Large intestine (tissue), 3 donors: ENCODE measurements at regions not wholly inside any gene's neighbourhood (a gene's known extent, or its start where the extent isn't known, plus 50 kb on each side); places are given as distances from the start of the nearest gene placed in this dataset.

Experiments used
- DNase-seq, 2 donors: peaks; one replicate each; pipeline versions ENCODE4 v3.0.0 to v3.0.0-alpha.2; 2013
- H3K27ac ChIP-seq: one replicate; pipeline ENCODE4 v1.5.1; 2013; ENCODE audit warnings: low read length
- H3K27me3 ChIP-seq: 2 replicates; pipeline ENCODE4 v1.6.1; 2013; ENCODE audit warnings: low read length; ENCODE audit not compliant: control insufficient read depth, insufficient read depth
- H3K36me3 ChIP-seq: 2 replicates; pipeline ENCODE4 v1.6.1; 2013; ENCODE audit warnings: low read length; ENCODE audit not compliant: control insufficient read depth, insufficient read depth
- H3K4me1 ChIP-seq: one replicate; pipeline ENCODE4 v1.6.1; 2013; ENCODE audit warnings: low read length; ENCODE audit not compliant: control insufficient read depth, insufficient read depth
- H3K4me3 ChIP-seq: one replicate; pipeline ENCODE4 v1.5.1; 2013; ENCODE audit warnings: low read length
- H3K9me3 ChIP-seq: one replicate; pipeline ENCODE4 v1.6.1; 2013; ENCODE audit warnings: mild to moderate bottlenecking, low read depth, low read length, moderate library complexity; ENCODE audit not compliant: control insufficient read depth
- WGBS: methylation state at CpG from one replicate; pipeline ENCODE4 v1.1.5; 2013; ENCODE audit warnings: low lambda C conversion rate; ENCODE audit not compliant: insufficient coverage; 5-methylcytosine and 5-hydroxymethylcytosine counted together

DNA sequence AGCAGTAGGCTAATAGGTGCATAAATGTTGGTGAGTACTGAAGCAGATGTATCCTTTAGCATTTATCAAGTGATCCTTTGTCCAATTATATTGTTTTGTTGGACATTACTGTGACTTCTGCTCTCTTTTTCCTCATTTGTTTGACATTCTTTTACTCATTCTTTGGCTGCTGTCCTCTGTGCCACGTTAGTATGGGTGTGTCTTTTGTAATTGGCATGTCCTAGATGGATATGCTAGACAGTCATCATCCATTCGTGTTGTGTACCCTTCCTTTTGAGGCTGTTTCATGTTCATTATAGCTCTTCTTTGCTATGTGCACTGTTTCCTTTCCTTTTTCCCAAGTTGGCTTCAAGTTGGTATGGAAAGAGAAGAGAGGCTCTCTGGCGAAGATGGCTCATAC is 284.7 kb downstream of the CYP26B1 start:
- no peak for DNase-seq
- H3K27ac ChIP-seq, result no peak overlapping the region
- no peaks in the 10 kb centered on the region for H3K27me3 ChIP-seq
- WGBS, result 63% methylated on average over 2 of the region's 3 CpGs
- H3K4me1 ChIP-seq, result no peaks in the 10 kb centered on the region
- no peaks in the 10 kb centered on the region for H3K9me3 ChIP-seq
- H3K4me3 ChIP-seq, result no peak overlapping the region
- H3K36me3 ChIP-seq, result no peaks in the 10 kb centered on the region

DNA sequence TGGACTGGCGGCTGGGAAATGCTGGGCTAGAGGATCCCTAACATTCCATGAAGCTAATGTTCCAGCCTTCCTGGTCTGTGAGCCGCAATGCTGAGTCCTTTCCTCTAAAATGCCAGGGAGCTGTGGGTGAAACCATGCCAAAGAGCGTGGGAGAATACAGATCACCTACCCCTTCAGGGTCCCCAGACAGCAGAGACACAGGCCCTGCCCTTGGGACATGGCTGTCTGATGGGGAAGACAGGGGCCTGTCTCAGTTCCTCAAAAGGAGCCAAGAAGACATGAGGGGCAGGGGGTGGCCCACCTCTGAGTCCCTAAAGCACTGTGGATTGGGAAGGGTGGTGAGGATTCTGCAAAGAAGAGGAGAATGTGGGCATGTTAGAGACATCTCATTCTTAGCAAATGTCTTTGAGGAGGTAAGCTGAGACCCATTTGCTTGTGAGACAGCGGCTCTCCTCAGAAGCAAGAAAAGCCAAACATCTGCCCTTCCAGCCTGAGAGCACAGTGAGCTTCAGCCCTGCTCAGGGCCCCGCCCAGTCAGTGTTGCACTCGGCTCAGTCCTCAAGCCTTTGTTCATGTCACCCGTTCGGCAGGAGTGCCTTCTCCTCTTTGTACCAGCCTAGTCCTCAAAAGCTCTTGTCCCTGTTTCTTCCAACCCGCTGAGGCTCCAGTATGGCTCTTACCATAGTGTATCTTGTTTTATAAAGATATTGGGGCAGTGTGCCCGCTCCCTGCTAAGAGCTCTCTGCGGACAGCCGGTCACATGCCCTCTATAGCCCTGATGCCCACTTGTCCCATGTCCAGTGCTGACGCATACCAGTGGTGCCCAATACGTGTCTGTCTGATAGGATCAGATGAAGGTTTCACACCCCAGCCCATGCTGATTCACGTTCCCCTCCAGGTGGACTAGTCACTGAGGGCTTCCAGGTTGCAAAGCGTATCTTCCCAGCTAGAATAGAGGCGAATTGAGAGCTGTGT is 286.2 kb downstream of the CYP26B1 start:
- Histone ChIP-seq H3K36me3 (no peaks in the 10 kb centered on the region), H3K4me3 (no peak overlapping the region), H3K4me1 (no peaks in the 10 kb centered on the region), H3K27ac (no peak overlapping the region), H3K27me3 (no peaks in the 10 kb centered on the region), H3K9me3 (no peaks in the 10 kb centered on the region)
- WGBS, result no CpG with 5 or more reads among the region's 17 CpGs
- no peak for DNase-seq

DNA sequence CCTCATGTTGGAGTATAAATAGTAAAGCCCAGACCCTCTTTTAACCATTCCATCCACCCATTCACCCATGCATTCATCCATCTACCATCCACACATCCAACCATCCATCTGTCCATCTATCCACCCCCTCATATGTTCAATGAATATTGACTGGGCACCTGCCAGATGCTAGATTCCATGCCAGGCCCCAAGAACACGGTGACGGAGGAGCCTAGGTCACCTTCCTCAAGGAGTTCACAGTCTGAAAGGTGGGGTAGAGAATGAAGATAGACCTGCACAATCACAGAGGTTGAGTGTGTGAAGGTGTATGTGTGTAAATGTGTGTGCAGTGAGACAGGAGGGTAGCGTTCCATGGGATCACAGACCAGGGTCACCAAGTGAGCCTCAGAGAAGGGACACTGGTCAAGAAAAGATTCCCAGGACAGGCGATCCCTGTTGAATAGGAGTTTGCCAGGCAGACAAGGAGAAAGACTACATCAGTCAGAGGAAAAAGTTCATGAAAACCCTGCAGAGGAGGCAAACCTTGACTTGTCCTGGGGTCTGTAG is 287.2 kb downstream of the CYP26B1 start:
- no peak for DNase-seq
- H3K9me3 ChIP-seq, result no peaks in the 10 kb centered on the region
- no peaks in the 10 kb centered on the region for H3K27me3 ChIP-seq
- WGBS, result no CpG with 5 or more reads among the region's 4 CpGs
- no peak overlapping the region for H3K4me3 ChIP-seq
- no peaks in the 10 kb centered on the region for H3K4me1 ChIP-seq
- H3K36me3 ChIP-seq, result no peaks in the 10 kb centered on the region
- H3K27ac ChIP-seq, result no peak overlapping the region

DNA sequence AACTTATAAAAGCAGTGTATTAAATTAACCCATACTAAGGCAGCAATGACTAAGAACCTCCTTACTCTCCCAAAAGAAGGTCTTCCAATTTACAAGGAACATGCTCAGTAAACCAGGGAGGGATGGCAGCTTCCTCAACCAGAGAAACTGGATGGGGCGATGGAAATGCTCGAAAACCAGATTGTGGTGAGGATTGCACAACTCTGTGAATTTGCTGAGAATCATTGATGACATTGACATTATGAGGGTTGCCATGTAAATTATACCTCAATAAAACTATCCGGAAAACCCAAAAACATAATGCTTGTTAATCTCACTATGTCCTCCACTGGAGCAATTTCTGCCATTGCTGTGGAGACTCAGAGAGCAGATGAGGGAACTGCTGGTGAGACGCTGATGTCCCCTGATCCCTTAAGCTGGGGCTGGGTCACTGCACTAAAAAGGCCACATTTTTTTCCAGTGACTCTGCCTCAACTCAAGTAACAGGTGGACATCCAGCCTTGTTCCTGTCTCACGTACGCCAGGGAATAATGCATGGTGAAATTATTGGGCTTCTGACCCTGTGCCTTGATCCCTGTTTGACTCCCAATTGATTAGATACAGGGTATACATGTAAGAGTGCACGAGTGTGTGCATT is 288.3 kb downstream of the CYP26B1 start:
- Histone ChIP-seq H3K4me3 (no peak overlapping the region), H3K4me1 (no peaks in the 10 kb centered on the region), H3K27ac (no peak overlapping the region), H3K36me3 (no peaks in the 10 kb centered on the region), H3K9me3 (no peaks in the 10 kb centered on the region), H3K27me3 (peaks cover 3% of the 10 kb centered on the region)
- WGBS, result no CpG with 5 or more reads among the region's 7 CpGs
- no peak for DNase-seq

DNA sequence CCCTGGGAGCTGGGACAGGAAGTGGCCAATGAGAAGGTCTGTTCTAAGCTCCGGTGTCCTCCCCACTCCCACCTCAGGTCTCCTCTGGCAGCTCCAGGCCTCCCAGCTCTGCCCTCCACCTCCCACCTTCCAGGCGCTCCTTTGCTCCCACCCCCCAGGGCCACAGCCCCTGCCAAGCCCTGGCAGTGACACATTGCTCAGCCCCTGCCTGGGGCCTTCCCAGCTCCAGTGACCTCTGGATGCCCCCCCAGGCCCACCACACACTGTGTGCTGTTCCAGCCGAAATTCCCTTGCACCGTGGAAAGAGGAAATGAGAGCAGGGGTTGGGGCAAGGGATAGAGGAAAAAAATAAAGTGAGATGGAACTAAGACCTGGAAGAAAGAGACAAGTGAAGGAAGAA is 289.6 kb downstream of the CYP26B1 start:
- Histone ChIP-seq H3K9me3 (no peaks in the 10 kb centered on the region), H3K27me3 (peaks cover 9% of the 10 kb centered on the region)
- no peak for DNase-seq

DNA sequence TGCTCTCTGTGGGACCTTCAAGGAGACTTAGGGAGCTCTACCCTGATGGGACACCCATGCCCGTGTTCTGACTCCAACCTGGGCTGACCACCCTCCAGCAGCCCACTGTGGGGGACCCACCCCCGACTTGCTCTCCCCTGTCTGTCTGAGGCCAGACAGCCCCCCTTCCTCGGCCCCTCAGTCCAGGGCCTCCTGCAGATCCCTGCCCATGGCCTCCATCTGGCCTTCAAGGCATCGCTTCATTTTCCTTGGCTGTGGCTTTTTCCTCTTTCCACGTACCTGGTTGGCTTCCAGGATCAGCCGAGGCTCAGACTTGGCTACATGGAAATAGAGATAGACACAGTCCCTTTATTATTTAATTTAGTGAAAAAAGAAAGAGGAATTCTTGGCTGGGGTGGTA is 290.0 kb downstream of the CYP26B1 start:
- Histone ChIP-seq H3K36me3 (no peaks in the 10 kb centered on the region), H3K4me1 (no peaks in the 10 kb centered on the region), H3K4me3 (no peak overlapping the region), H3K9me3 (no peaks in the 10 kb centered on the region), H3K27me3 (peaks cover 13% of the 10 kb centered on the region), H3K27ac (no peak overlapping the region)
- no peak for DNase-seq
- no CpG with 5 or more reads among the region's 6 CpGs for WGBS

More for the DNA sequence above, 289.6 kb downstream of the CYP26B1 start:
- Histone ChIP-seq H3K4me3 (no peak overlapping the region), H3K36me3 (no peaks in the 10 kb centered on the region), H3K27ac (no peak overlapping the region), H3K4me1 (no peaks in the 10 kb centered on the region)
- no CpG with 5 or more reads among the region's 4 CpGs for WGBS

DNA sequence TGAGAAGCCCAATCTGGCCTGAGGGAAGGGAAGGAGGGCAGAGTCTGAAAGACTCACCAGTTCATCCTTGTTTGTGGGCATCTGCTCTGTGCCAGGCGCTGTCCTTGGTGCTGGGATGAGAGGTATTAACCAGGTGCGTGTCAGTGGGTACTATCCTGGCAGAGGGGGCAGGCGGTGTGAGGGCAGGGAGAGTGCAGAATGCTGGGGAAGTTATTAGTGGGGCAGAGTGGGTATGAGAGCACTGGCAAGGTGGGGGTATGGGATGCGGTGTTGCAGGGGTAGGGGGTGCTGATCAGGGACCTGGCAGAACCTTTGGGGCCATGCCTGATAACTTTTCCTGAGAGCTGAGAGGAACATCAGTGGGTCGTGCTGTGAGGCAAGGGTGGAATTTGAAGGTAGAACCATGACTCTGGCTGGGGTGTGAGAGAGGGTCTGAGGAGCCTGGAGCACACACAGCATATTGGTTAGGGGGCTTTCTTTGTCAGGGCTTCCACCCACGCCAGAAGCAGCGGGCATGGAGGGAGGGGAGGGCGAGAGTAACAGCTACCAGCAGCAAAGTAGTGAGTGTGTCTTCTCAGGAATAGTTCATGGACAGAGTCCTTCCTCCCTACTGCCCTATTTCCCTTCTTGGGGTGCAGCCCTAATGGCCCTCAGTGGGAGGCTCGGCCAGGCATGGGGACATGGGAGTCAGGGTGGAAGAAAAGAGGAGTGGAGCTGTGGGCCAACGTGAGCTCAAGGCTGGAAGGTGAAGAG is 290.7 kb downstream of the CYP26B1 start:
- no peak overlapping the region for H3K27ac ChIP-seq
- no peaks in the 10 kb centered on the region for H3K9me3 ChIP-seq
- DNase-seq, result no peak
- no peaks in the 10 kb centered on the region for H3K36me3 ChIP-seq
- WGBS, result no CpG with 5 or more reads among the region's 10 CpGs
- H3K4me3 ChIP-seq, result no peak overlapping the region
- H3K27me3 ChIP-seq, result peaks cover 20% of the 10 kb centered on the region
- no peaks in the 10 kb centered on the region for H3K4me1 ChIP-seq

DNA sequence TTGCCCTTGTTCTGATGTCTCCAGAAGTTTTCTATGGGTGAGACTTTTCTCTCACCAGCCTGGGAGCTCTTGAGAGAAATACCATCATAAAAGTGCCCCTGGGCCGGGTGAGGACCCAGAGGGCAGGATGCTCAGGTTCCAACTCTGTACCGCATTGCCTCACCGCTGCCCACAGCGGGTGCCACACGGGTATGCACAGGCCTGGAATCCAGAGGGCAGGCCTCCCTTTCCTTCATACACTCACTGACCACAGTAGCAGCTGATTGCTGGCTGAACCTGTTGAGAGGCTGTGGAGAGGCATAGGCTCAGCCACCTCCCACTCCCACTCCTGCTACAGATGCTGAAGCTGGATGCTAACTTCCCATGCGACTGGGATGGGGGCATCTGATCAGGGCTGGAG is 293.8 kb downstream of the CYP26B1 start:
- Histone ChIP-seq H3K27me3 (peaks cover 25% of the 10 kb centered on the region), H3K36me3 (no peaks in the 10 kb centered on the region), H3K27ac (no peak overlapping the region), H3K4me3 (no peak overlapping the region), H3K9me3 (no peaks in the 10 kb centered on the region), H3K4me1 (no peaks in the 10 kb centered on the region)
- no peak for DNase-seq
- WGBS, result no CpG with 5 or more reads among the region's 6 CpGs

DNA sequence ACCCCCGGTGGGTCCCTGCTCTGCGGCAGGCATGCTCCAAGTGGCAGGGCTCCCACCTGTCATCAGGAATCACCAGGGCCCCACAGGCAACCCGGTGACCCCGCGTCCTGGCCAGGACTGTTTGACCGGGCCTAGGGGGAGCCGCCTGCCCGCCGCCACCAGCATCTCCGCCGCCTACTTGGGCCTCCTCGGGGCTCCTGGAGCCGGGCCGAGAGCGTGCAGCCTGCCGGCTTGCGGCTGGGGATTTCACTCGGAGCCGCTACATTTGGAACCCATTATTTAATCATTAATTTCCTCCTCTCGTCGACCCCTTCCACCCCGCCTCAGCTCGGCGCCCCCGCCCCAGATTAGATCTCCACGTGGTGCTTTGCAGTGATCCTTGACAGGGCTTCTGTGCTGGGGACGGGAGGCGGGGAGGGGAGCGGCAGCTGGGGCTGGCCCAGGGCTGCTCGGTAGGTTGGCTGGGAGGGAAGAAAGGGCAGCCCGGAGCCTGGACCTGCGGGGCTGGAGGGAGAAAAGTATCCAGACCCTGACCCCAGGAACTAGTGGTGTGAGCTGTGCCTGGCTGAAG is 295.4 kb downstream of the CYP26B1 start:
- Histone ChIP-seq H3K36me3 (no peaks in the 10 kb centered on the region), H3K27me3 (peaks cover 25% of the 10 kb centered on the region), H3K4me3 (no peak overlapping the region), H3K4me1 (no peaks in the 10 kb centered on the region), H3K9me3 (no peaks in the 10 kb centered on the region), H3K27ac (no peak overlapping the region)
- DNase-seq, result peak in 1 of 2 donors; percentile 7
- no CpG with 5 or more reads among the region's 32 CpGs for WGBS
